HG02852 (cell line): ENCODE measurements at regions not wholly inside any gene's neighbourhood (a gene's known extent, or its start where the extent isn't known, plus 50 kb on each side); places are given as distances from the start of the nearest gene placed in this dataset.
"Not testable (repeated sequence)": the region's sequence is repeated elsewhere in the genome, so short reads cannot be mapped to it uniquely, and the experiment has no call there.

Source experiments
- ATAC-seq: cut with Tn5 transposase; IDR thresholded peaks from one replicate; pipeline ENCODE4 v1.9.1; 2021; ENCODE audit warnings: mild to moderate bottlenecking, moderate library complexity; ENCODE audit not compliant: unreplicated experiment

DNA sequence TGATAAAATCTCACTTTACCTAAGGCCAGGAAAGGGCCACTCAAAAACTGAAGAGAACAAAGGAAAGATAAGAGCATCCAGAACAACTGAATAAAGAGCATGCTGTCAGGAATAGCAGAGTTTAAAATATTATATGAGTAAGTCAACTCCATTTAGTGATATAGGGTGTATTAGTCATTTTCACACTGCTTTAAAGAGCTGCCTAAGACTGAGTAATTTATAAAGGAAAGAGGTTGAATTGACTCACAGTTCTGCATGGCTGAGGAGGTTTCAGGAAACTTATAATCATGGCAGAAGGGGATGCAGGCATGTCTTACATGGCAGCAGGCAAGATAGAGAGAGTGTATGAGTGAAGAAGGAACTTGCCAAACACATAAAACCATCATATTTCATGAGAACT, 778.0 kb upstream of the NECTIN3 start:
- no peak for ATAC-seq

- ATAC-seq, result no peak
These were observed 774.7 kb upstream of the NECTIN3 start for GRCh38 chr3:110296885-110297284.

GRCh38 chr3:110301781-110302180, 769.8 kb upstream of the NECTIN3 start:
- no peak for ATAC-seq

DNA sequence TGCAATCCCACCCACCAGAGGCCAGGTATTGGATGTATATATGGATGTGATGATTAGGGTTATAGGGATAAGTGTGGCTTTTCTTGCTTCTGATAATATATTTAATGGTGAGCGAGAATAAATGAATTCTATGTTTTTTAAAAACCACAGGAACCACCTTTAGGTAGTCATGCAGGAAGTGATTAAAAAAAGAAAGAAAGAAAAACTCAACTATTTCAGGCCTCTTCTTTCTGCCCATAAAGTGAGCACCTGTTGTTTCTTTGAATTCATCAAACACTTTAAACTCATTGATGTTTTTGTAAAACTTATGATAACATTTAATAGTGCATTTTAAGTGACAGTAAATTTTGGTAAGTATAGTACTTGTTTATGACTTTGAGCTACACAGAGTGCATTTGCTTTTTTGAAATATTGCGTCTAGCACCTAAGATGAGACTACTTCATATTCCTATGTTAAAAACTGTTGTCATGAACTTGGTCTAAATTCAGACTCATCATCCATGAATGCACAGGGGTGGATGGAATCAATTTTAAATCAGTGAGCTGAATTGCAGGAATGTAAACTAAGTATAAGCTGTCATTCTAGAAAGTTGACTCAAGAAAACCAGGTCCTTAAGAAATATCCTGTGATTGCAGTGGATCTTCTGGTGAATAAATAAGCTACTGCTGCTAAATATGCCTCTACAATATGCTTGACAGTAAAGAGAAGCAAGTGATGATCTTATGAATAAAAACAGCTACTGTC, 764.4 kb upstream of the NECTIN3 start:
- no peak for ATAC-seq

DNA sequence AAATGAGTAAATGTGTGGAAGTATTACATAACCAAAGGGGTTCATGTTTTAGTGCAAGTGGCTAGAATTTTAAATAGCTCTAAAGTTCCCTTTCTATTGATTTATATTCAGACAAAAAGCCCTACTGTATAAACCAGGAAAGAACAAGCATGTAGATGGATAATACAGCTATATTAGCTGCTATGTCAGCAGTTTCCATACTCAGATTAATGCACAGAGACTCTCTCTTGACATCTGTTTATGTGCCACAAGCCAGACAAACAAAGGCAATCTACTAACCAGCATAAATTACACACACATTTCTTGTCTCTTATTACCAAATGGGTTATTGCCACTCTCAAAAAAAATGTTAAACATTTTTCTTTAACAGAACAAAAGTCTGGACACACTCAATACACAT, 760.1 kb upstream of the NECTIN3 start:
- ATAC-seq, result no peak

DNA sequence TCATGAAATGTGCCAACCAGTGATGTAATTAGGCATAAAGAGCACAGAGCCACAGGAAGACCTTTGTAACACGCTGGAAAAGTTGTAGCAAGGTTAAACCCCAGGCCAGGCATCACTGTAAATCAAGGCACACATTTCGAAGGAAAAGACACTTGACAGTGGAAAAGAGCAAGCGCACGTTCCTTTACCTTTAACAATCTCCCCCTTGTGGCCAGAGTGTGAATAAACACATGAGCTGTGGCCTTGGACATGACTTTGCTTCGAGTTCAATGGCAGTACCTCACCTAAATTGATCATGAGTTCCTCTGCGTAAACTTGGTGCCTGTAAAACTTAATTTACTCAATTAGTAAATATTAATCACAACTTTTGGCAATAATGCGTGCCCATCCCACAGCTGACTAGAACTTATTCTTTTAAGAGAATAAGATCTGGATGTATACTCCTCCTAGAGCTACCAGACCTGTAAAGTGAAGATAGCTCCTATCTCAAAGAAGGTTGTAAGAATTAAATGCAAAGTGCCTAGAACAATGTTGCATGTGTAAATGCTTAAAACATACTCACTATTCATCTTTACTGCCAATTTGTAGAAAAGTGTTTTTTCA, 757.0 kb upstream of the NECTIN3 start:
- peak; percentile 95 for ATAC-seq

DNA sequence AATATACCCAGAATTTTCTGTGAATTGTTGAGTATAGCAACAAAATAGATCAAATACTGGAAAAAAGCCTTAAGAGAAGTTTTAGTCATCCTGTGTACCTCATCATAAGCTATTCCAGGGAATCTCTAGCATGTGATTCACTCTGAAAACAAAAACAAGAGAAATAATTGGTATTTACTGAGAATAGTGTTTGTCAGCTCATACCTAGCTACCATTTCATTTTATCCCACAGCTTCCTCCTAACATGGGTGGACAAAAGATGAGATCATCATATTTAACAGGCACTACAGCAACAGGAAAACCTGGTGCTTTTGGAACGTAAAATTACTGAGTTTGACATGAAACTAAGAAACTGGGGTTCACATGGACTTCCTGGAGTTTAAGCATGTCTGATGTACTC, 753.5 kb upstream of the NECTIN3 start:
- no peak for ATAC-seq

- ATAC-seq, result no peak
These were observed 748.3 kb upstream of the NECTIN3 start for GRCh38 chr3:110323349-110323748.

GRCh38 chr3:110324171-110324705, 747.4 kb upstream of the NECTIN3 start:
- ATAC-seq, result no peak

DNA sequence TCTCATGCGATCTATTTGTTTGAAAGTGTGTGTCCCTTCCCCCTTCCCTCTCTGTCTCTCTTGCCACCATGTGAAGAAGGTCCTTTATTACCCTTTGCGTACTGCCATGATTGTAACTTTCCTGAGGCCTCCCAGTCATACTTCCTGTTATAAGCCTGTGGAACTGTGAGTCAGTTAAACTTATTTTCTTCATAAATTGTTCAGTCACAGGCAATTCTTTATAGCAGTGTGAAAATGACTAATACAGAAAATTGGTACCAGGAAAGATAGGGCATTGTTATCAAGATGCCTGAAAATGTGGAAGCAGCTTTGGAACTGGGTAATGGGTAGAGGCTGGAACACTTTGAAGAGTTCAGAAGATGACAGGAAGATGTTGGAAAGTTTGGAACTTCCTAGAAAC, 743.7 kb upstream of the NECTIN3 start:
- ATAC-seq, result no peak

- not testable (repeated sequence) for ATAC-seq
These were observed 740.1 kb upstream of the NECTIN3 start for GRCh38 chr3:110331562-110331961.

DNA sequence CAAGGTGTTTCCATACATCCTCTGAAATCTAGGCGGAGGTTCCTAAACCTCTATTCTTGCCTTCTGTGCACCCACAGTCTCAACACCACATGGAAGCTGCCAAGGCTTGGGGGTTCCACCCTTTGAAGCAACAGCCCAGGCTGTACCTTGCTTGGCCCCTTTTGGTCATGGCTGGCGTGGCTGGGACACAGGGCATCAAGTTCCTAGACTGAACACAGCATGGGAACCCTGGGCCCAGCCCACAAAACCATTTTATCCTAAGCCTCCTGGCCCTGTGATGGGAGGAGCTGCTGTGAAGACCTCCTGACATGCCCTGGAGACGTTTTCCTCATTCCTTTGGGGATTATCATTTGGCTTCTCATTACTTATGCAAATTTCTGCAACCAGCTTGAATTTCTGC, 739.0 kb upstream of the NECTIN3 start:
- ATAC-seq, result no peak

DNA sequence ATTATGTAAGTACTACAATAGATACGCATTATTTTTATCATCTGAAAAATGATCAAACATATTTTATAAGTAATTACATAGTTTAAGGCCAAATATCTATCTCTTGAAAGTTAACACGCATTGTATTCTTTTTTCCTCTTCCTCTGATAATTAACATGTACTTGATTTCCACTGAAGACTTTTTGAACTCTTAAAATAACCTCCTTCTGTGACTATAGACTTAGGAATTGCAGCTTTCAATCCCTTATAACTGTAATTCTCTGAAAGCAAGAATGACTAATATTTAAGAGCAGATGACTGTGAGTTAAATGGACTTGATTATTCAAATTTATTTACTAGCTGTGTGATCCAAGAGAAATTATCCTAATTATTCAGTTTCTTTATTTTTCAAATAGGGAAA, 730.6 kb upstream of the NECTIN3 start:
- no peak for ATAC-seq

- no peak for ATAC-seq
These were observed 728.2 kb upstream of the NECTIN3 start for GRCh38 chr3:110343376-110343775.

DNA sequence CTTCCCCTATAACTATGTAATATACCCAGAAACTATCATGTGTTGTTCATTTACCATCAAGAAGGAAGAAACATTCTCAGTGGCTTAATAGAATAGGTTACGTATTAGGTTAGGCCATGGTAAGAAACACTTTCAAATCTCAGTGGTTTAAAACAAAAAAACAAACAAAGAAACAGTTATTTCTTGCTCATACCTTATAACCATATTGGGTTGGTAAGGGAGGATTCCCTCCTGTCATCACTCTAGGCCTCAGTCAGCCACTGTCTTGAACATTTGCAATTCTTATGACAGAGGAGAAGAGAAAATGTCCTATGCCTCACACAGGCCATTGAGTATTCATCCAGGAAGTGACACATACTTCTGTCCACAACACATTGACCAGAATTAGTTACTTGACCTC, 727.7 kb upstream of the NECTIN3 start:
- ATAC-seq, result peak; percentile 68

DNA sequence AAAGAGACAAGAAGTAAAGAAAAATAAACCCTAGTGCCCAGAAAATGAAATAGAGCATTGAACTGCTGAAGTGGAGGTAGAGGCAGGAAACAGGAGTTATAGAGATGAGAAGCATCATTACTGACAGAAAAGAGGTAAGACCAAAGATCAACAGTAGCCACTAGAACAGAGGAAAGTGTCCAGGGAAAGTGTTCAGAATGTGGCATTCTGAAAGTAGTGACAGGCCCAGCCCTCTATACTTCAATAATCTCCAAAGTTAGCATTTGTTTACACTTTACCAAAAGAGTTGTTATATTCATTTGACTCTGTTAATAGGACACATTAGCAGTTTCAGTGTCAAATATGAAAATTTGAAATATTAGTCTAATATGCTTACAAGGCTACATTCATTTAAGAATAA, 727.1 kb upstream of the NECTIN3 start:
- no peak for ATAC-seq

DNA sequence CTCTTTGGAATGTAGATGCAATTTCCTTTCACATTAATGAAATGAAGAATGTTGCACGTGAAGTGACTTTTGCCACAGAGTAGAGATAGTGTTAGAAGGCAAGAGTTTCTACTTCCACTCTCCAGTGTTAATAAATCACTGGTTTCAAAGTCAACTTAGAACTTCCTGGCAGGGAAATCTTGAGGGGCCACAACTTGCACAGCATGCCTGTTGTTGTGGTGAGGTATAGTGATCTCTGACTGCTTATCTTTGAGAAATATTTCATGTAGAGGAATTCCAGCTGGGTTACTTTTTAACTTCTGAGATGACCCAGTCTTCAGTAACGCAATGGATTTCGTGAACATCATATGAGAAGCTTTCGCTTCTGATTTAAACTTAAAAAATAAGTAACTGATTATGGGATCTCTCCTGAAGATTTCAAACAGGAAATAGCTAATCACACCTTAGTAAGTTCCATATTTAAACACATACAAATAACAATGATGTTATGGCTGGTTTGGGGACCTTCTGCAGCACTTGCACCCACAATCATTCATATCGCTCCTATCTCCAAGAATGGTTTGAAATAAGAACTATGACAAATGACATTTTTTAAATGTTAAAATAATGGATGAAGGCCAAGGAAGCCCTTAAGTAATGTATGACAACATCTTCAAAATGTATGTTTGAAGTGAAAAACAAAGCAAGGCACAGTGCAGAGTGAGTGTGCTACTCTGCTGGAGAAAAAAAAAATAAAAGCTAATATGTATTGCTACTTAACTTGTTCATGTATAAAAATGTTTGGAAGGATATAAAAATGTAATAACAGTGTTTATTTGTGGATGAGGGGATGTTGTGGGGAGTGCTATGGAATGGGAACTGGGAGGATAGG, 726.5 kb upstream of the NECTIN3 start:
- ATAC-seq, result peak; percentile 43

GRCh38 chr3:110349295-110349694, 722.3 kb upstream of the NECTIN3 start:
- no peak for ATAC-seq

GRCh38 chr3:110352841-110353604, 718.6 kb upstream of the NECTIN3 start:
- ATAC-seq, result no peak

DNA sequence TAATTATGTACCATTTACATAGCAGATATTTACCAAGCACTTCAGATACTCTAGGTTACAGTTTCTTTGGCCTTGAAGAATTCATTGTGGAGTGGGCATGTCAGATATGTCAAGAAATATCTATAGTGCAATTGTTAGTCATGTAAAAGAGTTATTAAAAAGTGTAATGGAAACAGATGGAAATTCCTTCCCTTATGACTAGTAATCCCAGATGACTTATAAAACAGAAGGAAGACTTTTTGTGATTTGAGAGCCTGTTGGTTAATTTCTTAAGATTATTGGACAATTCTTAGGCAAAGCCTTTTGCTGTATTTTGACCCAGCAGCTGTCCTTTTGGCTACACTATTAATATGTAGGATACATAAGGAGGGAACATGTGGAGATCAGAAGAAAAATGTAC, 708.9 kb upstream of the NECTIN3 start:
- ATAC-seq, result no peak

DNA sequence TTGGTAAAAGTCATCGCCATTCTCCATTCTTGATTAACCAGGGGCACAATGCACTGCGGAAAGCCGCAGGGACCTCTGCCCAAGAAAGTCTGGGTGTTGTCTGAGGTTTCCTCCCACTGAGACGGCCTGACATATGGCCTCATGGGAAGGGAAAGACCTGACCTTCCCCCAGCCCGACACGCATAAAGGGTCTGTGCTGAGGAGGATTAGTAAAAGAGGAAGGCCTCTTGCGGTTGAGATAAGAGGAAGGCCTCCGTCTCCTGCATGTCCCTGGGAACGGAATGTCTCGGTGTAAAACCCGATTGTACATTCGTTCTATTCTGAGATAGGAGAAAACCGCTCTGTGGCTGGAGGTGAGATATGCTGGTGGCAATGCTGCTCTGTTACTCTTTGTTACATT, 704.3 kb upstream of the NECTIN3 start:
- not testable (repeated sequence) for ATAC-seq
